HL-60 (cell line): ENCODE measurements at regions not wholly inside any gene's neighbourhood (a gene's known extent, or its start where the extent isn't known, plus 50 kb on each side); places are given as distances from the start of the nearest gene placed in this dataset.

Experiments used
- DNase-seq, 2 experiments: peaks; one replicate each; pipeline ENCODE4 v3.0.0-alpha.2; 2010 to 2020; ENCODE audit warnings: low read depth in 1 of 2, low spot score in 1 of 2
- H3K27ac ChIP-seq: fragments of 250-450 bp; sonication (Bioruptor Pico); replicated peaks from 2 replicates; pipeline ENCODE4 v1.5.1; 2020; ENCODE audit warnings: mild to moderate bottlenecking, moderate library complexity
- H3K27me3 ChIP-seq: fragments of 250-450 bp; sonication (Bioruptor Pico); 2 replicates; pipeline ENCODE4 v1.5.1; 2021; ENCODE audit warnings: mild to moderate bottlenecking, moderate library complexity; ENCODE audit not compliant: insufficient read depth, poor library complexity, severe bottlenecking
- H3K4me3 ChIP-seq: replicated peaks from 2 replicates; pipeline ENCODE4 v1.5.1; 2011; ENCODE audit warnings: mild to moderate bottlenecking, control low read depth, low read length; ENCODE audit not compliant: insufficient read depth
- CTCF ChIP-seq: IDR thresholded peaks from one replicate; pipeline ENCODE4 v1.5.1; 2011; ENCODE audit warnings: low read length, control low read depth, inconsistent platforms; ENCODE audit not compliant: insufficient read depth
- GABPA ChIP-seq: IDR thresholded peaks from 2 replicates; pipeline ENCODE4 v1.6.1; 2012; ENCODE audit warnings: low read depth
- POLR2AphosphoS5 ChIP-seq: IDR thresholded peaks from 2 replicates; pipeline ENCODE4 v1.6.1; 2012; ENCODE audit warnings: low read depth
- REST ChIP-seq: IDR thresholded peaks from 2 replicates; pipeline ENCODE4 v1.6.1; 2012; ENCODE audit warnings: low read depth; ENCODE audit not compliant: insufficient replicate concordance
- SPI1 ChIP-seq: IDR thresholded peaks from 2 replicates; pipeline ENCODE4 v1.6.1; 2012; ENCODE audit warnings: low read depth, mild to moderate bottlenecking, borderline replicate concordance

- no peak for DNase-seq
- H3K27me3 ChIP-seq, result no peaks in the 10 kb centered on the region
- H3K27ac ChIP-seq, result no peak overlapping the region
- no peak overlapping the region for H3K4me3 ChIP-seq
- TF ChIP-seq CTCF, result no peak
These were observed 59.0 kb upstream of the SPPL2A start for GRCh38 chr15:50824514-50824913.

- TF ChIP-seq CTCF (no peak), GABPA (no peak), POLR2AphosphoS5 (no peak), REST (no peak), SPI1 (no peak)
- no peak for DNase-seq
- Histone ChIP-seq H3K27me3 (no peaks in the 10 kb centered on the region), H3K27ac (no peak overlapping the region), H3K4me3 (no peak overlapping the region)
These were observed 57.8 kb upstream of the SPPL2A start for GRCh38 chr15:50823281-50823680.

- no peak for TF ChIP-seq CTCF
- TF ChIP-seq GABPA, result no peak
- no peak for TF ChIP-seq POLR2AphosphoS5
- TF ChIP-seq REST, result no peak
- TF ChIP-seq SPI1, result no peak
These were observed 56.0 kb upstream of the SPPL2A start for GRCh38 chr15:50821476-50821875.

GRCh38 chr15:50820808-50821382 is 55.4 kb upstream of the SPPL2A start:
- TF ChIP-seq CTCF, result no peak
- TF ChIP-seq REST, result no peak
- TF ChIP-seq SPI1, result no peak
- TF ChIP-seq POLR2AphosphoS5, result no peak
- no peak for TF ChIP-seq GABPA
- H3K4me3 ChIP-seq, result no peak overlapping the region
- DNase-seq, result no peak
- no peaks in the 10 kb centered on the region for H3K27me3 ChIP-seq
- no peak overlapping the region for H3K27ac ChIP-seq

More at GRCh38 chr15:50821476-50821875, 56.0 kb upstream of the SPPL2A start:
- no peaks in the 10 kb centered on the region for H3K27me3 ChIP-seq
- DNase-seq, result no peak
- H3K27ac ChIP-seq, result no peak overlapping the region
- no peak overlapping the region for H3K4me3 ChIP-seq
